ENCODE measurements at regions not wholly inside any gene's neighbourhood (a gene's known extent, or its start where the extent isn't known, plus 50 kb on each side); places are given as distances from the start of the nearest gene placed in this dataset.

GRCh38 chr5:110323357-110323756 lies 403.1 kb downstream of the TMEM232 start:
- DNase-seq: no peak

- DNase-seq: no peak
Measured at GRCh38 chr5:110323832-110324231, 402.6 kb downstream of the TMEM232 start.

- DNase-seq: no peak
Measured at GRCh38 chr5:110324876-110325275, 401.6 kb downstream of the TMEM232 start.

- DNase-seq: no peak
Measured at GRCh38 chr5:110329955-110330525, 396.4 kb downstream of the TMEM232 start.

- DNase-seq: no peak
Measured at GRCh38 chr5:110333384-110333783, 393.1 kb downstream of the TMEM232 start.

- no peak for DNase-seq
Measured at GRCh38 chr5:110335361-110336066, 391.0 kb downstream of the TMEM232 start.

- DNase-seq: no peak
Measured at GRCh38 chr5:110338341-110339083, 388.0 kb downstream of the TMEM232 start.

GRCh38 chr5:110339399-110339798 lies 387.1 kb downstream of the TMEM232 start:
- no peak for DNase-seq

- no peak for DNase-seq
Measured at GRCh38 chr5:110341836-110342235, 384.6 kb downstream of the TMEM232 start.

GRCh38 chr5:110342683-110343082 lies 383.8 kb downstream of the TMEM232 start:
- no peak for DNase-seq

GRCh38 chr5:110343616-110344015 lies 382.9 kb downstream of the TMEM232 start:
- DNase-seq: no peak

GRCh38 chr5:110345623-110346022 lies 380.8 kb downstream of the TMEM232 start:
- no peak for DNase-seq

- no peak for DNase-seq
Measured at GRCh38 chr5:110346893-110347358, 379.5 kb downstream of the TMEM232 start.

- DNase-seq: no peak
Measured at GRCh38 chr5:110347781-110348180, 378.7 kb downstream of the TMEM232 start.

- no peak for DNase-seq
Measured at GRCh38 chr5:110351430-110351829, 375.0 kb downstream of the TMEM232 start.

- DNase-seq: no peak
Measured at GRCh38 chr5:110354311-110354710, 372.2 kb downstream of the TMEM232 start.

- DNase-seq: no peak
Measured at GRCh38 chr5:110354915-110355644, 371.4 kb downstream of the TMEM232 start.

- DNase-seq: no peak
Measured at GRCh38 chr5:110356677-110357076, 369.8 kb downstream of the TMEM232 start.

- no peak for DNase-seq
Measured at GRCh38 chr5:110359221-110359620, 367.2 kb downstream of the TMEM232 start.

GRCh38 chr5:110361471-110361870 lies 365.0 kb downstream of the TMEM232 start:
- DNase-seq: no peak

- no peak for DNase-seq
Measured at GRCh38 chr5:110362261-110362660, 364.2 kb downstream of the TMEM232 start.

- no peak for DNase-seq
Measured at GRCh38 chr5:110366716-110367115, 359.8 kb downstream of the TMEM232 start.
